BJ (cell line): ENCODE measurements at regions not wholly inside any gene's neighbourhood (a gene's known extent, or its start where the extent isn't known, plus 50 kb on each side); places are given as distances from the start of the nearest gene placed in this dataset.

Experiments
- CTCF ChIA-PET: fragments of 350-600 bp; formaldehyde crosslinking; extraction: SDS; loops from one replicate; lab custom pipeline; 2021; ENCODE audit warnings: antibody characterized with exemption, inconsistent platforms; lab: Yijun Ruan, JAX
- POLR2A ChIA-PET: fragments of 300-600 bp; sonication (Branson Sonifier 250); formaldehyde crosslinking; extraction: SDS; loops from one replicate; lab custom pipeline; 2021; ENCODE audit warnings: antibody characterized with exemption; lab: Charles Lee
- DNase-seq: peaks from one replicate; pipeline ENCODE4 v3.0.0-alpha.2; 2011; ENCODE audit warnings: low read depth
- H3K27me3 ChIP-seq: 2 replicates; pipeline ENCODE4 v1.6.0; 2011; ENCODE audit warnings: low read length; ENCODE audit not compliant: control insufficient read depth, insufficient read depth
- H3K36me3 ChIP-seq: 2 replicates; pipeline ENCODE4 v1.5.1; 2011; ENCODE audit warnings: low read length; ENCODE audit not compliant: control insufficient read depth, insufficient read depth
- H3K4me3 ChIP-seq: 2 replicates; pipeline ENCODE4 v1.5.1; 2011; ENCODE audit warnings: low read depth, mild to moderate bottlenecking, control low read depth, low read length
- TF ChIP-seq, protein P1 (sequence below): IDR thresholded peaks from 2 replicates; pipeline ENCODE4 v1.5.1; 2011; ENCODE audit warnings: low read depth, mild to moderate bottlenecking, control low read depth, inconsistent platforms, low read length, moderate library complexity; ENCODE audit not compliant: insufficient read depth

DNA sequence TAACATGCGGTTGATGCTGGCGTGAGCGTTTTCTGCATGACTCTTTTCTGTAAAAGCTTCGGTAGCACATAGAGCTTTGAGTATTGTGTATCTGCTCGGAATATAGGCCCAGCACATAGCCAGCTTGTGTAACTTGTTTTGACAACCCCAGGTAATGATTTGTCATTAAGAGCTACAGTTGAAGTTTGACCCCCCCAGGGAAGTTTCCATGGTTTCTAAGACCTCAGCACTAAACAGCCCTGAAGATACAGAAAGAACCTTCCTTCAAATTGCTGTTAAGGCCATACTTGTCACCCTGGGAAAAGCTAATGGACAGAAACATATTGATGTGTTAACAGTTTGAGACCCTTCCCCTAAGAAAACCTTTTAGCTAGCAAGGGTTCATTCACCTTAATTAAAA is 380.7 kb downstream of the PRDM2 start:
- ChIA-PET POLR2A (no interaction called here), CTCF (no interaction called here)
- Histone ChIP-seq H3K36me3 (no peaks in the 10 kb centered on the region), H3K27me3 (no peaks in the 10 kb centered on the region), H3K4me3 (no peak overlapping the region)
- TF ChIP-seq, protein P1, sequence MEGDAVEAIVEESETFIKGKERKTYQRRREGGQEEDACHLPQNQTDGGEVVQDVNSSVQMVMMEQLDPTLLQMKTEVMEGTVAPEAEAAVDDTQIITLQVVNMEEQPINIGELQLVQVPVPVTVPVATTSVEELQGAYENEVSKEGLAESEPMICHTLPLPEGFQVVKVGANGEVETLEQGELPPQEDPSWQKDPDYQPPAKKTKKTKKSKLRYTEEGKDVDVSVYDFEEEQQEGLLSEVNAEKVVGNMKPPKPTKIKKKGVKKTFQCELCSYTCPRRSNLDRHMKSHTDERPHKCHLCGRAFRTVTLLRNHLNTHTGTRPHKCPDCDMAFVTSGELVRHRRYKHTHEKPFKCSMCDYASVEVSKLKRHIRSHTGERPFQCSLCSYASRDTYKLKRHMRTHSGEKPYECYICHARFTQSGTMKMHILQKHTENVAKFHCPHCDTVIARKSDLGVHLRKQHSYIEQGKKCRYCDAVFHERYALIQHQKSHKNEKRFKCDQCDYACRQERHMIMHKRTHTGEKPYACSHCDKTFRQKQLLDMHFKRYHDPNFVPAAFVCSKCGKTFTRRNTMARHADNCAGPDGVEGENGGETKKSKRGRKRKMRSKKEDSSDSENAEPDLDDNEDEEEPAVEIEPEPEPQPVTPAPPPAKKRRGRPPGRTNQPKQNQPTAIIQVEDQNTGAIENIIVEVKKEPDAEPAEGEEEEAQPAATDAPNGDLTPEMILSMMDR, result no peak
- no peak for DNase-seq

DNA sequence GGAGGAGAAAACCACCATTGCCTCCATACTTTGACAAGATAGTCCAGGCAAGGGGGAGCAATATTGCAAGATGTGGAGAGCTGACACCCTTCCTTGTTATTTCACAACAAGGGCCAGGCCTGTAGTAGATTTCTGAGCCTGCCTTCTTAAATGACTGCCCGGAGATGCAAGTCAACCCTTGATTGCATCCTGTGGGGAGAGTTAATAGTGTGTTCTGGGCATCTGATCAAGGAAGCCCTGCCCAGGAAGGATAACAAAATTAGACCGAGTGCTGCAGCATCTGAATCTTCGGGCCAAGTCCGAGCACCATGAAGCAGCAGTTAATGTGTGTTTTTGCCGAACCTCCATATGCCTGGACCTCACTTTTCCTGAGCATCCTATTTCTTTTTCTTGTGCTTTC is 382.3 kb downstream of the PRDM2 start:
- POLR2A ChIA-PET, result no interaction called here

DNA sequence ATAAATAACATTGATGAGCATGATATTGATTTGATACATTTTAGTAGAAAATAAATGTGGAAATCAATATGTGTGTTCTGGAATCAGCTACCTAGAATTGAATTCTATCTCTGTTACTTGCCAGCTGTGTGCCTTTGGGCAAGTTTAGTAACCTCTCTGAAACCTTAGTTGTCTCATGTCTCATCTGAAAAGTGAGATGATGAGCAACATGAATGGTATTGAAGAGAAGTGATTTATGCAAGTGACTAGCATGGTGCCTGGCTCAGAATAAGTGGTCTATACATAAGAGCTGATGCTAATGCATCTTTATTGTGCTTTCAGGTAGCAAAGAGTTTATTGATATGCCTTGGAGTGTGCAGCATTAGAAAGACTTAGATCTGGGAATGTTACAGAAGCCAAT is 383.3 kb downstream of the PRDM2 start:
- Histone ChIP-seq H3K36me3 (no peaks in the 10 kb centered on the region), H3K27me3 (no peaks in the 10 kb centered on the region), H3K4me3 (no peak overlapping the region)
- POLR2A ChIA-PET, result no interaction called here
- TF ChIP-seq, protein P1, result no peak
- no peak for DNase-seq
- CTCF ChIA-PET, result no interaction called here

More for the DNA sequence above, 382.3 kb downstream of the PRDM2 start:
- CTCF ChIA-PET, result no interaction called here
- Histone ChIP-seq H3K36me3 (no peaks in the 10 kb centered on the region), H3K27me3 (no peaks in the 10 kb centered on the region), H3K4me3 (no peak overlapping the region)
- TF ChIP-seq, protein P1, result no peak
- no peak for DNase-seq

DNA sequence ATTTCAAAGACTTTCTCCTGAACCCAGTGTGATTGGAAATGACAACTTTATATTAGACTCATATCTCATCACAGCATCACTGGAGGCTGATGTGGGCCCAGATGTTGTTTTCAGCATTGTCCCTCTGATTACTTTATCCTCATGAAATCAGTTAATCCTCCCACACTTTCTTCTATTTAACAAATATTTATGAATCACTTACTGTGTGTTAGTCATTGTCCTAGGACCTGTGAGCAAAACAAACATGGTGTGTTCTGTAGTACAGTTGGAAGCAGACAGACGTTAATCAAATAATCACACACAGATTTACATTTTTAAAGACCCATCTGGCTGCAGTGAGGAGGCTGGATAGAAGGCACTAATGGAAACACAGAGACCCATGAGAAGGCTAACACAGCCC is 383.7 kb downstream of the PRDM2 start:
- ChIA-PET CTCF (no interaction called here), POLR2A (no interaction called here)
- H3K27me3 ChIP-seq, result no peaks in the 10 kb centered on the region
- H3K4me3 ChIP-seq, result no peak overlapping the region
- H3K36me3 ChIP-seq, result no peaks in the 10 kb centered on the region
- no peak for DNase-seq
- TF ChIP-seq, protein P1, result no peak

DNA sequence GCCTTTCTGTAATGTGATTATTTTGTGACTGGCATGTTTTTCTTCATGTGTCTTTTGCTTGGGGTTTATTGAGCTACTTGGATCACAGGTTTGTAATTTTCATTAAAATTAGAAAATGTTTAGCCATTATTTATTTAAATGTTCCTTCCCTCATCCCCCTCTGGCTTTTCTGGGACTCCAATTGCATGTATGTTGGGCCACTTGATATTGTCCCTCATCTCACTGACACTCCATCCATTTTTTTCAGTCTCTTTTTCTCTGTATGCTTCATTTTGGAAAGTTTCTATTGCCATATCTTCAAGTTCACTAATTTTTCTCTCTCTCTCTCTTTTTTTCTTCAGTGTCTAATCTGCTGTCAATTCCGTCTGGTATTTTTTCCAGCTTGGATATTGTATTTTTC is 390.1 kb downstream of the PRDM2 start:
- H3K4me3 ChIP-seq, result no peak overlapping the region
- ChIA-PET POLR2A (no interaction called here), CTCF (interaction anchor here (0.7 kb wide), 1 partner anchor 8 kb away, joined by 5 read pairs; no protein-coding TSS in a partner anchor)
- no peaks in the 10 kb centered on the region for H3K36me3 ChIP-seq
- no peak for DNase-seq
- TF ChIP-seq, protein P1, result no peak
- H3K27me3 ChIP-seq, result no peaks in the 10 kb centered on the region
